ENCODE measurements at regions not wholly inside any gene's neighbourhood (a gene's known extent, or its start where the extent isn't known, plus 50 kb on each side); places are given as distances from the start of the nearest gene placed in this dataset.
"Not testable (repeated sequence)": the region's sequence is repeated elsewhere in the genome, so short reads cannot be mapped to it uniquely, and the experiment has no call there.

DNA sequence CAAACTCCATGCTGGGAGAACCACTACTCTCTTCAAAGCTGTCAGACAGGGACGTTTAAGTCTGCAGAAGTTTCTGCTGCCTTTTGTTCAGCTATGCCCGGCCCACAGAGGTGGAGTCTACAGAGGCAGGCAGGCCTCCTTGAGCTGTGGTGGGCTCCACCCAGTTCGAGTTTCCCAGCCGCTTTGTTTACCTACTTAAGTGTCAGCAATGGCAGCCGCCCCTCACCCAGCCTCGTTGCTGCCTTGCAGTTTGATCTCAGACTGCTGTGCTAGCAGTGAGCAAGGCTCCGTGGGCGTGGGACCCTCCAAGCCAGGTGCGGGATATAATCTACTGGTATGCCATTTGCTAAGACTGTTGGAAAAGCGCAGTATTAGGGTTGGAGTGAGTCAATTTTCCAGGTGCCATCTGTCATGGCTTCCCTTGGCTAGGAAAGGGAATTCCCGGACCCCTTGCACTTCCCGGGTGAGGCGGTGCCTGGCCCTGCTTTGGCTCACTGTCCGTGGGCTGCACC, 190.7 kb downstream of the TTC6 start:
- DNase-seq = peak; percentile 69
- Mint-ChIP-seq H3K9me3 (peaks cover 18% of the 10 kb centered on the region), H3K27me3 (ENCODE audit: insufficient read depth) (peaks cover 15% of the 10 kb centered on the region)
- not testable (repeated sequence) for H3K36me3 Mint-ChIP-seq (ENCODE audit: low read depth); H3K36me3 ChIP-seq (ENCODE audit: control insufficient read depth, insufficient read depth, low read length); H3K27ac ChIP-seq (ENCODE audit: low read depth, low read length); H3K4me3 Mint-ChIP-seq; H3K4me3 ChIP-seq (ENCODE audit: low read length); H3K9ac ChIP-seq (ENCODE audit: extremely low read depth, low read length, poor library complexity, severe bottlenecking); H3K27me3 ChIP-seq (ENCODE audit: control insufficient read depth, insufficient read depth, low read length, poor library complexity, severe bottlenecking); H3K4me1 ChIP-seq (ENCODE audit: control insufficient read depth, insufficient read depth, low read length); H3K27ac Mint-ChIP-seq; H3K9me3 ChIP-seq (ENCODE audit: control insufficient read depth, low read length); H3K4me1 Mint-ChIP-seq
- 88 to 98% methylated on average over 6 to 14 of the region's 14 CpGs for WGBS, 2 experiments (ENCODE audit: insufficient coverage in 1 of 2, insufficient read length in 1 of 2)

DNA sequence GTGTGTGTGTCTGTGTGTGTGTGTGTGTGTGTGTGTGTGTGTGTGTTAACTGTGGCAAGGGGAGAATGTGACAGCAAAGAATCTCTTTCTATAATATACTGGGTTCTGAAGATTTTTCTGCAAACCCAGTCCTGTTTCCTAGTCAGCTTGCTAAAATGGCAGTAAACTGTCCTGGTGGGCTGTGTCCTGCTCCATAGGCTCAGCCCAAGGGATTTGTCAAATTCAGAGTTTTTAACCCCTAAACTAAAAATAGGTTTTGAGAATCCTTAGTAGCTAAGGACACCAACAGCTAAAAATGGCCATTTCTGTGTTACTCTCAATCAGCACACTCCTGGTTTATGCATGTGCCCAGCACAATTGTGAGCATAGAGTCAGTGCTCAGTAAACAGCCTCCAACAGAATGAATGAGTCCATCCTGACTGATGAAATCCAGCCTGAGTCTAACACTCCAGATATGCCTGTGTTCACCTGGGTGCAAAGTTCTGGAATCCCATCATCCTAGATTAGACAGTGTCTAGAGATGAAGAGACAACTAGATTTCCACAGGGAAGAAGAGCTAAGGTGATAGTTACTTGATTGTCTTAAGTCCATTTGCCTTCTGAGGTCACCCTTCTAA, 192.6 kb downstream of the TTC6 start:
- no peak for DNase-seq
- Histone ChIP-seq H3K9ac (ENCODE audit: extremely low read depth, low read length, poor library complexity, severe bottlenecking) (no peak overlapping the region), H3K36me3 (ENCODE audit: control insufficient read depth, insufficient read depth, low read length) (no peaks in the 10 kb centered on the region), H3K27me3 (ENCODE audit: control insufficient read depth, insufficient read depth, low read length, poor library complexity, severe bottlenecking) (no peaks in the 10 kb centered on the region), H3K27ac (ENCODE audit: low read depth, low read length) (no peak overlapping the region), H3K4me1 (ENCODE audit: control insufficient read depth, insufficient read depth, low read length) (no peaks in the 10 kb centered on the region), H3K9me3 (ENCODE audit: control insufficient read depth, low read length) (no peaks in the 10 kb centered on the region), H3K4me3 (ENCODE audit: low read length) (no peak overlapping the region)
- H3K4me3 Mint-ChIP-seq = no peak overlapping the region
- TF ChIP-seq, protein P1, sequence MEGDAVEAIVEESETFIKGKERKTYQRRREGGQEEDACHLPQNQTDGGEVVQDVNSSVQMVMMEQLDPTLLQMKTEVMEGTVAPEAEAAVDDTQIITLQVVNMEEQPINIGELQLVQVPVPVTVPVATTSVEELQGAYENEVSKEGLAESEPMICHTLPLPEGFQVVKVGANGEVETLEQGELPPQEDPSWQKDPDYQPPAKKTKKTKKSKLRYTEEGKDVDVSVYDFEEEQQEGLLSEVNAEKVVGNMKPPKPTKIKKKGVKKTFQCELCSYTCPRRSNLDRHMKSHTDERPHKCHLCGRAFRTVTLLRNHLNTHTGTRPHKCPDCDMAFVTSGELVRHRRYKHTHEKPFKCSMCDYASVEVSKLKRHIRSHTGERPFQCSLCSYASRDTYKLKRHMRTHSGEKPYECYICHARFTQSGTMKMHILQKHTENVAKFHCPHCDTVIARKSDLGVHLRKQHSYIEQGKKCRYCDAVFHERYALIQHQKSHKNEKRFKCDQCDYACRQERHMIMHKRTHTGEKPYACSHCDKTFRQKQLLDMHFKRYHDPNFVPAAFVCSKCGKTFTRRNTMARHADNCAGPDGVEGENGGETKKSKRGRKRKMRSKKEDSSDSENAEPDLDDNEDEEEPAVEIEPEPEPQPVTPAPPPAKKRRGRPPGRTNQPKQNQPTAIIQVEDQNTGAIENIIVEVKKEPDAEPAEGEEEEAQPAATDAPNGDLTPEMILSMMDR (conservative IDR thresholded peaks at IDR 0.05) = no peak
- H3K27me3 Mint-ChIP-seq (ENCODE audit: insufficient read depth) = peaks cover 12% of the 10 kb centered on the region
- no peaks in the 10 kb centered on the region for H3K4me1 Mint-ChIP-seq
- H3K9me3 Mint-ChIP-seq = peaks cover 8% of the 10 kb centered on the region
- H3K27ac Mint-ChIP-seq = no peak overlapping the region
- peaks cover 5% of the 10 kb centered on the region for H3K36me3 Mint-ChIP-seq (ENCODE audit: low read depth)

DNA sequence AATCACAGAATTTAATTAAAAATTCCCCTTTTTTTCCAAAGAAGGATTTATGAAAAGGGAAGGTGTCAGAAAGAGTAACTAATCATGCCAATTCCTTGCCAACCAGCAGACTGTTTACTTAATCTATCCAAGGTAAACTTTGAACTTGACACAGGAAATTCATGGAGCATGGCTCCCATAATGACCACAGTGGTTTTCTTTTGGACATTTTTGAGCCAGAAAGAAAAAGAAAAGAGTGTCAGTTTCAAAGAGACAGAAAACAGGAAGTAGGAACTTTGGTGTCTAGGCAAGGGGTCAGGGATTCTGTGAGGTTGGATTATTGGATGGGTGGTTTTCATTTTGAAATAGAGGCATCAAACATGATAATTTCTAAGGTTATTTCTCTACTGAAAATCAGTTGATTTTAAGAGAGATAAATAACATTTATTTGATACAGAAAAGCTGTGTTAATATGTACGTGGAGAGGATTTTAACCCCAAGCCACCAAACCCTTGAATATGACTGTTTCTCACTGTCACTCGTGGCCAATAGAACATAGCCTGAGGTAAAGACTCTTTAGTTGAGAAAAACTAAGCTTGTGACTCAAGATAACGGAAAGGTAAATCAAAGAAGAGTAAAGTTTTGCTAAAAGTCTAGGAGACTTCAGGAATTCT, 196.1 kb downstream of the TTC6 start:
- Mint-ChIP-seq H3K27me3 (ENCODE audit: insufficient read depth) (no peaks in the 10 kb centered on the region), H3K4me3 (no peak overlapping the region), H3K36me3 (ENCODE audit: low read depth) (peaks cover 4% of the 10 kb centered on the region), H3K4me1 (no peaks in the 10 kb centered on the region), H3K27ac (no peak overlapping the region), H3K9me3 (peaks cover 4% of the 10 kb centered on the region)
- Histone ChIP-seq H3K9me3 (ENCODE audit: control insufficient read depth, low read length) (no peaks in the 10 kb centered on the region), H3K36me3 (ENCODE audit: control insufficient read depth, insufficient read depth, low read length) (no peaks in the 10 kb centered on the region), H3K9ac (ENCODE audit: extremely low read depth, low read length, poor library complexity, severe bottlenecking) (no peak overlapping the region), H3K27ac (ENCODE audit: low read depth, low read length) (no peak overlapping the region), H3K27me3 (ENCODE audit: control insufficient read depth, insufficient read depth, low read length, poor library complexity, severe bottlenecking) (no peaks in the 10 kb centered on the region), H3K4me1 (ENCODE audit: control insufficient read depth, insufficient read depth, low read length) (no peaks in the 10 kb centered on the region), H3K4me3 (ENCODE audit: low read length) (no peak overlapping the region)
- 67 to 86% methylated on average over 2 to 3 of the region's 3 CpGs for WGBS, 2 experiments (ENCODE audit: insufficient coverage in 1 of 2, insufficient read length in 1 of 2)
- DNase-seq = no peak
- TF ChIP-seq, protein P1 (conservative IDR thresholded peaks at IDR 0.05) = no peak
